ENCODE measurements at regions not wholly inside any gene's neighbourhood (a gene's known extent, or its start where the extent isn't known, plus 50 kb on each side); places are given as distances from the start of the nearest gene placed in this dataset.

DNA sequence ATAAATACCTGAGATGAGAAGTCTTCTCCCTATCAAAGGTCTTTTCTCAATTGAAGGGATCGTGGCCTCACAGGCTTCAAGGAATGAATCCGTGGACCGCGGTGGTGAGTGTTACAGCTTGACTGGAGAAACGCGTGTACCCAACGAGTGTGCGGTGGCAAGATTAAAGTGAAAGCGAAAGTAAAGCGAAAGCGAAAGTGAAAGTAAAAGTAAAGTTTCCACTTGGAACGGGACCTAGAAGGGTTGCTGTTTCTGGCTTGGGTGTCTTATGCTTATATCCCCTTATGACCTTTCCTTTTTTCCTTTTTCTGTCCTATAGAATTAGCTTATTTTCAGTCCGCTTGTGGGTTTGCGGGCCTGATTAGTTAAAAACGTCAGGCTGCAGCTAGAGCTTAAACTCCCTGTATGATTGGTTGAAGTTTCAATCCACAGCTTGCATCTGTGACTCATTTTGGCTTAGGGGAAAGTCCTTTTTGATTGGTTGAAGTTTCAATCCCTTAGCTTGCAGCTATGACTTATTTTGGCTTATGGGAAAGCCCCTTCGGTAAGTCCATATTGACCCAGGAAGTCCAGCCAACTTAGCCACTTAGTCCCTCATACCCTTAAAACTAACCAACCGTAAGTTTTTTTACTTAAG, 924.3 kb upstream of the CDH10 start:
- DNase-seq (ENCODE audit: low read depth in 1 of 2, low spot score in 1 of 2) = peak; percentile 23 to 31
- TF ChIP-seq POLR2AphosphoS5 (IDR thresholded peaks at IDR 0.05; ENCODE audit: low read depth) (no peak), GABPA (IDR thresholded peaks at IDR 0.05; ENCODE audit: low read depth) (no peak)
- TF ChIP-seq, protein P1, sequence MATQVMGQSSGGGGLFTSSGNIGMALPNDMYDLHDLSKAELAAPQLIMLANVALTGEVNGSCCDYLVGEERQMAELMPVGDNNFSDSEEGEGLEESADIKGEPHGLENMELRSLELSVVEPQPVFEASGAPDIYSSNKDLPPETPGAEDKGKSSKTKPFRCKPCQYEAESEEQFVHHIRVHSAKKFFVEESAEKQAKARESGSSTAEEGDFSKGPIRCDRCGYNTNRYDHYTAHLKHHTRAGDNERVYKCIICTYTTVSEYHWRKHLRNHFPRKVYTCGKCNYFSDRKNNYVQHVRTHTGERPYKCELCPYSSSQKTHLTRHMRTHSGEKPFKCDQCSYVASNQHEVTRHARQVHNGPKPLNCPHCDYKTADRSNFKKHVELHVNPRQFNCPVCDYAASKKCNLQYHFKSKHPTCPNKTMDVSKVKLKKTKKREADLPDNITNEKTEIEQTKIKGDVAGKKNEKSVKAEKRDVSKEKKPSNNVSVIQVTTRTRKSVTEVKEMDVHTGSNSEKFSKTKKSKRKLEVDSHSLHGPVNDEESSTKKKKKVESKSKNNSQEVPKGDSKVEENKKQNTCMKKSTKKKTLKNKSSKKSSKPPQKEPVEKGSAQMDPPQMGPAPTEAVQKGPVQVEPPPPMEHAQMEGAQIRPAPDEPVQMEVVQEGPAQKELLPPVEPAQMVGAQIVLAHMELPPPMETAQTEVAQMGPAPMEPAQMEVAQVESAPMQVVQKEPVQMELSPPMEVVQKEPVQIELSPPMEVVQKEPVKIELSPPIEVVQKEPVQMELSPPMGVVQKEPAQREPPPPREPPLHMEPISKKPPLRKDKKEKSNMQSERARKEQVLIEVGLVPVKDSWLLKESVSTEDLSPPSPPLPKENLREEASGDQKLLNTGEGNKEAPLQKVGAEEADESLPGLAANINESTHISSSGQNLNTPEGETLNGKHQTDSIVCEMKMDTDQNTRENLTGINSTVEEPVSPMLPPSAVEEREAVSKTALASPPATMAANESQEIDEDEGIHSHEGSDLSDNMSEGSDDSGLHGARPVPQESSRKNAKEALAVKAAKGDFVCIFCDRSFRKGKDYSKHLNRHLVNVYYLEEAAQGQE (IDR thresholded peaks at IDR 0.05; ENCODE audit: insufficient replicate concordance, low read depth) = no peak
- TF ChIP-seq, protein P2, sequence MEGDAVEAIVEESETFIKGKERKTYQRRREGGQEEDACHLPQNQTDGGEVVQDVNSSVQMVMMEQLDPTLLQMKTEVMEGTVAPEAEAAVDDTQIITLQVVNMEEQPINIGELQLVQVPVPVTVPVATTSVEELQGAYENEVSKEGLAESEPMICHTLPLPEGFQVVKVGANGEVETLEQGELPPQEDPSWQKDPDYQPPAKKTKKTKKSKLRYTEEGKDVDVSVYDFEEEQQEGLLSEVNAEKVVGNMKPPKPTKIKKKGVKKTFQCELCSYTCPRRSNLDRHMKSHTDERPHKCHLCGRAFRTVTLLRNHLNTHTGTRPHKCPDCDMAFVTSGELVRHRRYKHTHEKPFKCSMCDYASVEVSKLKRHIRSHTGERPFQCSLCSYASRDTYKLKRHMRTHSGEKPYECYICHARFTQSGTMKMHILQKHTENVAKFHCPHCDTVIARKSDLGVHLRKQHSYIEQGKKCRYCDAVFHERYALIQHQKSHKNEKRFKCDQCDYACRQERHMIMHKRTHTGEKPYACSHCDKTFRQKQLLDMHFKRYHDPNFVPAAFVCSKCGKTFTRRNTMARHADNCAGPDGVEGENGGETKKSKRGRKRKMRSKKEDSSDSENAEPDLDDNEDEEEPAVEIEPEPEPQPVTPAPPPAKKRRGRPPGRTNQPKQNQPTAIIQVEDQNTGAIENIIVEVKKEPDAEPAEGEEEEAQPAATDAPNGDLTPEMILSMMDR (IDR thresholded peaks at IDR 0.05; ENCODE audit: insufficient read depth, low read length) = no peak
- Histone ChIP-seq H3K27ac (replicated peaks) (peak overlapping the region; percentile 13; the same call in 1 of the 2 replicates), H3K27me3 (ENCODE audit: insufficient read depth, poor library complexity, severe bottlenecking) (no peaks in the 10 kb centered on the region), H3K4me3 (replicated peaks; ENCODE audit: insufficient read depth, low read length) (peak overlapping the region; percentile 29)

DNA sequence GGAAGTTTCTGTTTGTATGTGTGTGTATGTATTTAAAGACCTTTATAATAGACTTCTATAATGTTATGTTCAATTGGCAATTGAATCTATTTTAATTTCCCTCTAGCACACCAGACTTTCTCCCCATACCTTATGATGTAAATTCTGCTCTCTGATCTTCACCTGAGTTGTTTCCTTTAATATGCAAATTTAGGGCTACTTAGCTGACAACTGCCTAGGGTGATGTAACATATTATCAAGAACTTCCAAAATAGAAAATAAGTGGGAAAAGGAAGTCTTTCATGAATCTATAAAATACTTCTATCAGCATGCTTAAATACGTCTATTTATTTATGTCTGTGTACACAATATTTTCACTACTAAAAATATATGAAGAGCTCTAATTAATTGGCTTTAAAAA, 923.5 kb upstream of the CDH10 start:
- H3K27me3 ChIP-seq (ENCODE audit: insufficient read depth, poor library complexity, severe bottlenecking) = no peaks in the 10 kb centered on the region
- H3K27ac ChIP-seq (replicated peaks) = no peak overlapping the region; the same call in 1 of the 2 replicates
- no peak overlapping the region for H3K4me3 ChIP-seq (replicated peaks; ENCODE audit: insufficient read depth, low read length)
- DNase-seq (ENCODE audit: low read depth in 1 of 2, low spot score in 1 of 2) = no peak
- TF ChIP-seq, protein P2 (IDR thresholded peaks at IDR 0.05; ENCODE audit: insufficient read depth, low read length) = no peak
- TF ChIP-seq POLR2AphosphoS5 (IDR thresholded peaks at IDR 0.05; ENCODE audit: low read depth) (no peak), GABPA (IDR thresholded peaks at IDR 0.05; ENCODE audit: low read depth) (no peak)
- TF ChIP-seq, protein P1 (IDR thresholded peaks at IDR 0.05; ENCODE audit: insufficient replicate concordance, low read depth) = no peak

DNA sequence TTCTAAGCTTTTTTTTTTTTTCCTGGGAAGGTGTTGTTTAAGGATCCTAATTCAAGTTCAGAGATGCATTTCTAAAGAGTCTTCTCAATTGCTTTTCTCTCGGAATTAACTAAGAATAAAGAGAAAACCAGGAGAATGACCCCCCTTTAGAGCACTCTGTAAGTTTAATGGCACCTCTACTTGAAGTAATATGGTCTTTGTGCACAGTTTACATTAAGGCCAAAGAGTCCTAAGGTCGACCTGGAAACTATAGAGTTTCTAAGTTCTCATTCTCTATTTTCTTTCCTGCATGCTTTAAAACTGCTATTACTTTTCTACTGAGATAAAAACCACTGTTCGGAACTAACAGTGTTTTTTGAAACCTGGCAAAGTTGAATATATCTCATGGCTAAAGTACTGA, 923.1 kb upstream of the CDH10 start:
- DNase-seq (ENCODE audit: low read depth in 1 of 2, low spot score in 1 of 2) = no peak
- no peaks in the 10 kb centered on the region for H3K27me3 ChIP-seq (ENCODE audit: insufficient read depth, poor library complexity, severe bottlenecking)
- TF ChIP-seq, protein P1 (IDR thresholded peaks at IDR 0.05; ENCODE audit: insufficient replicate concordance, low read depth) = no peak
- TF ChIP-seq POLR2AphosphoS5 (IDR thresholded peaks at IDR 0.05; ENCODE audit: low read depth) (no peak), SPI1 (IDR thresholded peaks at IDR 0.05; ENCODE audit: borderline replicate concordance, low read depth) (no peak)
- TF ChIP-seq, protein P2 (IDR thresholded peaks at IDR 0.05; ENCODE audit: insufficient read depth, low read length) = no peak
- H3K4me3 ChIP-seq (replicated peaks; ENCODE audit: insufficient read depth, low read length) = no peak overlapping the region
- H3K27ac ChIP-seq (replicated peaks) = no peak overlapping the region

Measured in HL-60 (cell line).